GM18507 (cell line): ENCODE measurements at regions not wholly inside any gene's neighbourhood (a gene's known extent, or its start where the extent isn't known, plus 50 kb on each side); places are given as distances from the start of the nearest gene placed in this dataset.

Experiments
- DNase-seq: peaks from one replicate; pipeline ENCODE4 v3.0.0; 2011; ENCODE audit warnings: low read depth; ENCODE audit not compliant: insufficient read length; ENCODE audit errors: extremely low spot score
- FAIRE-seq: peaks from 2 replicates; lab custom pipeline; 2011; peaks lifted over from hg19 to GRCh38; lab: Jason Lieb, UNC

DNA sequence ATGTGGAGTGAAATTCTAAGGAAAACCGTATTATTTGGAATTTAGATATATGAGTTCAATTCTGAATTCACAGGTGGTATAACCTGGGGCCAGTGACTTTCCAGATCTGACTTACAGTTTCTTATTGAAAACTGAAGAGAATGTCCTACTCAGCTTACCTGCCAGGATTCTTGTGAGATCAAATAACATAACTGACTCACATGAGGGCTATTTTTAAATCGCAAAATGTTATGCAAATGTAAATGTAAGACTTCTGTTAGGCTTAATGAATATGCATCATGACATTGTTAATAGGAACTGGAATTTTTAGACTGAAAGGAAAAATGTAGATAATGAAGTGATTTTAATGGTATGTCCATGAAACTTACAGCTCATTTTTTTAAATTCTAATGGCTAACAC is 1142.1 kb downstream of the FLRT2 start:
- FAIRE-seq, result no peak
- DNase-seq, result no peak

DNA sequence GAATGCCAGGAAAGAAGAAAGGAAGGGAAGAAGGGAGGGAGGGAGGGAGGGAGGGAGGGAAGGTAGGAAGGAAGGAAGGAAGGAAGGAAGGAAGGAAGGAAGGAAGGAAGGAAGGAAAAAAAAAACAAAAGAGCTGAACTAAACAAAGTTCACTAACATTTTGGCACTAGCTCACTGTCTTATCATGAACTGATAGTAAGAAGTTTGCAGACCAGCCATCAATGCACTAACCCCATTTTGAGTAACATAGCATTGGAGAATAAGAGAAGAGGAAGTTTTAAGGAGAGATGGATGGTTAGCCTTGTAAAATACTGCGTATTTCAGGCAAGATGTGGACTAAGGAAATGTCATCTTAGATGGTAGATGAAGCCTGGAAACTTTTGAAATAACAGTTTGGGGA is 1136.0 kb downstream of the FLRT2 start:
- FAIRE-seq, result no peak
- no peak for DNase-seq

DNA sequence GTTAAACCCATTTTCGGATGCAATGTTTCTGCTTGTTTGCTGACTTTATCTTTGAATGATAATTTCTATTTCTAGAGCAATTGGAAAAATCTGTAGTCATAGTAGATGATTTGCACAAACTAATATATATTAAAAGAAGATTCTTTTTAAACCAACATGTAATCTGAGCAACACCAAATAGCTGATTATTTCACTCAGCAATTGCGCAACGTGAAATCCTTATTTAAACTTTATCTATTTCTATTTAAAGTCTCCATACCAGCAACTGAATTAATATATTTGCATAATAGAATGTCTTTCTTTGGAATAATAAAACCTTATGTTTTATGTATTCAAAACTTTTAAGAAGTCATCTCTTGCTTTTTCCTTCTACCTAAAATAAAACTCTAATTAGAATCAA is 1132.4 kb downstream of the FLRT2 start:
- no peak for FAIRE-seq

DNA sequence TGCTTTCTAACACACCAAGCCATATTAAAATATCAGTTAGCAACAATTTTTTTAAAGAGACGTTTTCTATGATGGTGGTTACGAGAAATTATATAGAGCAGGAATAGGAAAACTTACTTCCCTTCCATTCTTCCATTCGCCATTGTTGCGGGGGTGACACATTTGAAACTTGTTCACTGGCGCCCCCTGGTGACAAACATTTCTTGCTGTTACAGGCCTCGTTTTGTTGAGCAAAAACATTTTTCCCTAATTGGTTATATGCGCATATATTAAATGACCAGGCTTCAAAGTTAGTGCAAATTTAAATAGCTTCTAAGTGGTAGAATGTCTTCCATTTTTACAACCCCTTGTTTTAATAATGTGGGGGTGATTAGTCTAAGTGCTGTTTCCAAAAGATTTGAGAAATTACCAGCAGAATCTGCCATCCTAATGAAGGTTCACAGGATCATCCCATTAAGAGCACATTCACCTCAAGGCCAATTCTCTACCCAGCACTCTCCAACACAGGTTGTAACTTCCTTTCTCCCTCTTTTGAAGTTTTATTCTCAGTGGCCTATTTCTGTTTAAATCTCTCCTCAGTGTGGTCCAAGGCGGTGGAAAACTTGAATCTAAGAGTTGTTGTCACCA is 1124.7 kb downstream of the FLRT2 start:
- DNase-seq (no peak), FAIRE-seq (no peak)

More for the DNA sequence above, 1132.4 kb downstream of the FLRT2 start:
- no peak for DNase-seq

DNA sequence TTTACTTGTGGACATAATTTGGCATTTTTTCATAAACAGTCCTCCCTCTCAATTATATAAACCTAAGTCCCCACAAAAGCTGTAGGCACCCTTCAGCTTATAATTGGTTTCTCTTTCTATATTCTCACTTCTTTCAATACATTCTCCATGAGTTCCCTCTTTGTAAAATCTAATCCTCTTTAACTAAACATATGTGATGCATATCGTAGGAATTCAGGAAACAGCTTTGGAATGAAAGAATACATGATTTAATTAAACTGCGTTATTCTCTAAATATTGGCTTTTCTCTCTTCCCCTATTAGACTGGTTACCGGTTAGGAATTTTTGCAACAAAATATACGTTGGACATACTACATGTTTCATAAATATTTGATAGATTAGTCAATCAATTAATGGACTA is 1122.6 kb downstream of the FLRT2 start:
- FAIRE-seq, result no peak

DNA sequence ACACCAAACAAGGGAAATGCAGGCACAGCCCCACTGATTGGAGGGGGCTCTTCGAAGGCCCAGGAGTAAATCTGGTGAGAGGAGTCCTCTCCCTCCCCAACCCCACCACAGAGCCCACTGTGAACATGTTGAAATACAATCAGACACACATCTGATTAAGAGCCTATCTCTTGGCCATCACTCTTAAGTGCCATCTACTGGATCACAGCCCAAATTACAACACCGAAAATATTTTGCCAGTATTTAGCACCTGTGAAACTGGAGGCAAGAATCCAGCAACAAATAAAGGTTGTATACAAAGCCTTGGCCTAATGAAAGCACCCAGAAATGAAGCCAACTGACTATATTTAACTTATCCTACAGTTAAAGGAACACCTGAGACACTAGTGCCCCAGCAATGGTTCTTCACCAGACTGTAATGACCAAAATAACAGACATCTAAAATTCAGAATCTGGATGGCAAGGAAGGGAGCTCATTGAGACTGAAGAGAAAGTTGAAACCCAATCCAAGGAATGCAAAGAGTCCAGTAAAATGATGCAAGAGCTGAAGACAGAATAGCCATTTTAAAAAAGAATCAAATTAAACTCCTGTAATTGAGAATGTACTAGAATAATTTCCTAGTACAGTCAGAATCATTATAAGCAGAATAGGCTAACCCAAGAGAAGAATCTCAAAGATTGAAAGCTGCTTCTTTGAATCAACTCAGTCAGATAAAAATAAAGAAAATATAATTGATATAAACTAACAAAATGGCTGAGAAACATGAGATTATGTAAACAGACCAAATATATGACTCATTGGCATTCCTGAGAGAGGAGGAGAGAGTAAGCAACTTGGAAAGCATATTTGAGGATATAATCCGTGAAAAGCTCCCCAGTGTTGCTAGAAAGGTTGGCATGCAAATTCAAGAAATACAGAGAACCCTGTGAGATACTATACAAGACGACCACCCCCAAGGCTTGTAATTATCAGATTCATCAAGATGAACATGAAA is 1117.0 kb downstream of the FLRT2 start:
- DNase-seq, result no peak
- FAIRE-seq, result no peak

More for the DNA sequence above, 1122.6 kb downstream of the FLRT2 start:
- no peak for DNase-seq

DNA sequence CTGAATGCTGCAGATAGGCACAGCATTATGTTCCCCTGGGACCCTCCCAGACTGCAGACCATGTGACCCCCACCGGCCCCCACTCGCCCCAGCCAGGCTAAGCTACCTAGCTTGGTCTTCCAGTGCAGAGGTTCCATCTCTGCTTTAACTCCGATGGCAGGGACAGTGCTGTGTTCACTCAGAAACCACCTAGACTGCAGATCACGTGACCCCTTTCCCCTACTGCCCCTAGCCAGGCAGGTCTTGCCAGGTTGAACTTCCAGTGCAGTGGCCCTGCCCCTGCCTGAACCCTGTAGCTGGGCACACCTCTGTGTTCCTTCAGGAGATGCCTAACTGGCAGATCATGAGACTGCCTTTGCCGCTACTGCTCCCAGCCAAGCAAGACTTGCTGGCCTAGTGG is 1116.2 kb downstream of the FLRT2 start:
- FAIRE-seq, result no peak
- DNase-seq, result no peak

DNA sequence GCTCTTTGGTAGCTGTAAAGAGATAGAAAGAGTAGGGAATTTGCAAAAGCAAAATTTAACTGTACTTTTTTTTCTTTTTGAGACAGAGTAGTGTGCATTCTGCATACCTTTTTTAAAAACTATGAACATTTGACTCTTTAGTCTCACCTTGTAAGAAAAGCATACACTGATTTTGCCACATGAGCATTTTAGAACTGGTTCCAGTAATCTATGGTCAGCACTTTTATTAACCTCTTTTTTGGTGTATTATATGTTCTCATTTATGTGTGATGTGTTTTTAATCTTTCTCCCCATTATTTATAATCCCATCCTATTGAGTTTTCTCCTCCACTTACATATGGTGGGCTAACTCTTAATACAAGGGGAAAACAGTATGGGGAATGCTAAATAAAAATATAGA is 1111.4 kb downstream of the FLRT2 start:
- DNase-seq (no peak), FAIRE-seq (no peak)

DNA sequence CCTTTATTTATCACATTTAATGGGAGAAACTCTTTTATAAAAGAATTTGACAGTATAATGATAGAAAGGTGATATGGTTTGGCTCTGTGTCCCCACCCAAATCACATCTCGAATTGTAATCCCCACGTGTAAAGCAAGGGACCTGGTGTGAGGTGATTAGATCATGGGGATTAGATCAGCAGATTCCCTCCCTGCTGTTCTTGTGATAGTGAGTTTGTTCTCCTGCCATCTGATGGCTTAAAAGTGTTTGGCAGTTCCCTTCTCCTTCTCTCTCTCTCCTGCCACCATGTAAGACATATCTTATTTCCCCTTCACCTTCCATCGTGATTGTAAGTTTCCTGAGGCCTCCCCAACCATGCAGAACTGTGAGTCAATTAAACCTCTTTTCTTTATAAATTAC is 1110.3 kb downstream of the FLRT2 start:
- DNase-seq (no peak), FAIRE-seq (no peak)

DNA sequence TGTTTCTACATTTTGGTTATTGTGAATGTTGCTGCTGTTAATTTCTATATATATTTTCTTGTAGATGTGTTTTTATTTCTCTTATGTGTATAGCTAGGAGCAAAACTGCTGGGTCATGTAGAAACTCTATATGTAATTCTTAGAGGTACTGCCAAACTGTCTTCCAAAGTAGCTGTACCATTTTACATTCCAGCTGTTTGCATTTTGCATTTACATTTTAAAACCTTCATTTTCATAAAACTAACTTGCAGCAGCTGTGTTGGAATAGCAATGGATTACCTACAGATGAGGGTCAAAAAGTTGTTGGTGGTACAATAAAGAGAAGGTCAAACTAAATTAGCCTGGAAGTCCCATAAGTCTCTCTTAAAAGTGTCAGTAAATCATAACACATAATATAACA is 1109.7 kb downstream of the FLRT2 start:
- DNase-seq (no peak), FAIRE-seq (no peak)

DNA sequence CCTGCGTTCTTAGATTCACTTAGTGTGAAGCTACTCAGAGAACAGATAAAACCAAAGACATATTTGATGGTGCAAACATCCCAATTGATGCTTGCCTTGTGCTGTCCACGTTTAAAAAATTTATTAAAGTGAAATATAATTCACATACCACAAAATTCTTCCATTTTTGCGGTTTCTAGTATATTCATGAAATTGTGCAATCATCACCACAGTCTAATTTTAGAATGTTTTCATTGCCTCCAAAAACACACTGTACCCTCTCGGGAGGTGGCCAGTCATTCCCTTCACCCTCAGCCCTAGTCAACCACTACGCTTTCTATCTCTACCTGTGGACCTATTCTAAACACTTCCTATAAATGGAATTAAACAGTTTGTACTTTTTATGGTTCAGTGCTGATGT is 1109.2 kb downstream of the FLRT2 start:
- DNase-seq, result no peak
- FAIRE-seq, result no peak

DNA sequence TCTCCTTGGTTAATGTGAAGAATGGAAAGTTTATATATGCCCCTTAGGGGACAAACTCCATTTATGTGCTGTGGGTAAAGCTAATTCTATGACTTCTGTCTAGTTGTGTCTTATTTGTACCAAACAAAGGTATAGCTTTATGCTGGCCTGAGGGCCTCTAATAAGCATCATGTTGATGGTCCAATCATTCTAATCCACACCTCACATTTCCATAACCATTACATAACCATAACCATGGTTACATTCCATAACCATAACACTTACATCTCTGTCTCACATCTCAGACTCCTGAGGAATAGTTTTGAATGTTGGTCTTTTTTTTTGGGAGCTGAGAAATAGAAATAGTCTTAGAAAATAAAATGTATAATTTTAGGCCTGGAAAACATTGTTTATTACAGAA is 1097.1 kb downstream of the FLRT2 start:
- FAIRE-seq (no peak), DNase-seq (no peak)

DNA sequence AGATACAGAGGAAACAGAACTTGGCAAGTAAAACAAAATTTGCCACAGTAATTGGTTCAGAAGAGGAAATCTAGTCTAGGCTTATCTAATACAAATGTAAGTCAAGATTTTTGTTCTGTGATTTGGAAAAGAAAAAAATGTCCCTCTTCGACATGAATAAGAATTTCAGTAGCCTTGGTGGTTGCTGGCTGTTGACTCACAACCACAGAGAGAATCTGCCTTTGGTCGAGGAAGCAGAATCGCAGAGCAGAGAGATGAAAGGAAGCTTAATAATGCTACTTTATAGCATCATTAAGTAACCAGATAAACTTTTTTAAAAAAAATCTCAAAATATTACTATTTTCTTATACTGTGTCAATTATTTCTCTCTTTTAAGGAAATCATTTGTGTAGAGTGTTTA is 1096.6 kb downstream of the FLRT2 start:
- DNase-seq, result no peak
- FAIRE-seq, result no peak

DNA sequence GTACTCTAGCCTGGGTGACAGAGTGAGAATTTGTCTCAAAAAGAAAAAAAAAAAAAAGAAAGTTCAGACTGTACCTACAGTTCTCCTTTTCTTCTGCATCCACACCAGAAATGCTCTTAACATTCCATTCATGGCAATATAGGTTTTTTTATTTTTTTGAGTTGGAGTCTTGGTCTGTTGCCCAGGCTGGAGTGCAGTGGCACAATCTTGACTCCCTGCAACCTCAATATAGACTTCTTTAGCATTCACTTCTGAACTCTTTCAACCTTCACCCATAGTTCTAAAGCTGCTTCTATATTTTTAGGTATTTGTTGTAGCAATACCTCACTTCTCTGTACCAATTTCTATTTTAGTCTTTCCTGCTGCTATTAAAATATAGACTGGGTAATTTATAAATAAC is 1095.7 kb downstream of the FLRT2 start:
- no peak for FAIRE-seq

DNA sequence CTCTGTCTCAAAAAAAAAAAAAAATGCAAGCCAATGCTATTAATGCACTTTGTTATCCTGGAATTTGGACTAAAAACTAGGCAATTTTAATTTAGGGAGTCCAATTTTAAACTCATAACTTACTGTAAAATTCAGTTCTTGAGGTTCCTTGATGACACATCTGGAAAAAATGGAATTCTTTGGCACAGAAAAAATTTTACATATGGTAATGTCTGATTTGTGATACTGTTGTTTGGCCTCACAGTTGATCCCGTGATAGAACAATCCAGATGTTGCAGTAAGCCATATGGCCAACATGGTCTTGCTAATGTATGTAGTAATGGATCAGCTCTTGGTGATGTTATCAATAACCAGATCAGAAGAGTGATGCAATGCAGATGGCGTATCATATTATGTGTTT is 1089.8 kb downstream of the FLRT2 start:
- FAIRE-seq (no peak), DNase-seq (no peak)

More for the DNA sequence above, 1095.7 kb downstream of the FLRT2 start:
- no peak for DNase-seq

DNA sequence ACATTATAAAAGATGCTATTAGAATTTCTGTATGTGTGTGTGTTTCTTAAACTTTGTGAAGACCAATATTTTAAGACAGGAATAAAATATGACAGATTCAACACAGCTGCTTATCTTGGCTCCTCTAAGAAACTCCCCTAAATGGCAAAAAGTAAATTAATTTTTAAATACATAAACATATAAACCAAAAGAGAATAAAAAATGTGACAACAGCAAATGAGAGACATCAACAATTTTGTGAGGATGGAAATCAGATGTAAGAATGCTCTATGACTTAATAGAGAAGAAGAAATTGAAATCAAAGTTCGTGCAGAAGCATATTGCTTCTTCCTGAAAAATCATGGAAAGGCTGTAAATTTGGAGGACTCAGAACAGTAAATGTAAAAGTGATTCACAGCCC is 1083.8 kb downstream of the FLRT2 start:
- DNase-seq (no peak), FAIRE-seq (no peak)

DNA sequence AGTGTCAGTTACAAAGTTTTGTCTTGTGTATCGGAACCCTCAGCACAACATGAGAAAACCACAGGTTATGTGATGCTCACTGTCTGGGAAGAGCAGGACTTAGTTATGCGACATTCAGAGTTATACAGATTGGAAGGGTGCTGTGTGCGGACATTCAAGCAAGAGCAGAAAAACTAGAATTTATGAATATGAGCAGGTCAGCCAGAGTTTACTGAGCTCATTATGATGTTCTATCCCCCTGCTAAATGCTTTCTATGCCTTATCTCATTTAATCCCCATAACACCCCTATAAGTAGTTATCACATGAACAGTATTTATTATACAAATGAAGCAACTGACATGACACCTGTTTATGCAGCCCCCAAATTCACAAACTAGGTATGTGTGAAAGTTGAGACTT is 1083.2 kb downstream of the FLRT2 start:
- FAIRE-seq (no peak), DNase-seq (no peak)

DNA sequence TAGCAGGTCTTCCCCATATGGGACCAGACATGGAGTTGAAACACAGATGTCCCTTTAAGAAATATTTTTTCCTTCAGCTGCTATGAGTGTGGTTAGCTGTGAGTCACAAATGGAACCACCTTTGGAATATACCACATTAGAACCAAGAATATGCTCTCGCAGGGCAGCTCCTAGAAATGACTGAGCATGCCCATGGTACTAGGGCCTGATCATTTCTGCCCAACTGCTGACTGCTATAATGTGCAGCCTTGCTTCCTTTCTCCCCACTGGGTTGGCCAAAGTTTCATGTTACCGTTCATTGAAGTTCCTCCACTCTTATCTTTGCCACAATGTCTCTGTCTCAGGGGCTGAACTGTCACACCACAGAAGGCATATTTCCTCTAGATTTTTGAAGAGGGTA is 1074.6 kb downstream of the FLRT2 start:
- DNase-seq (no peak), FAIRE-seq (no peak)

DNA sequence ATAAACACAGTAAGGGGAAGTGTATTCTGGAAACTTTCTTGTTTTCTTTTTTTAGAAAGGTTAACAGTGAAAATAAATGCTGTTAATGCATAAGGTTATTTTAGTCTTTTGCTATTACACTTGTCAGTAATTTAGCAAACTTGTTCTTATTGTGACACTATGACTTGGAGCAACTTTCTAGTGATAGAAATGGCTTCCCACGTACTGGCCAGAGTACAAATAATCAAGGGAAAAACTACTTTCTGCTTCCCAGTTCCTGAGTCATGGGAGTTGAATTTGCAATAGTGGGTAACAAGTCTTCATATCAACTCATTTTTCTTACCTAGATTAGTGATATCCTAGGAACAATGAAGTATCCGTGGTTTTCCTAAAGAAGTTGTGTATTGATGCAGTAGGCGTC is 1072.3 kb downstream of the FLRT2 start:
- no peak for FAIRE-seq
- no peak for DNase-seq

DNA sequence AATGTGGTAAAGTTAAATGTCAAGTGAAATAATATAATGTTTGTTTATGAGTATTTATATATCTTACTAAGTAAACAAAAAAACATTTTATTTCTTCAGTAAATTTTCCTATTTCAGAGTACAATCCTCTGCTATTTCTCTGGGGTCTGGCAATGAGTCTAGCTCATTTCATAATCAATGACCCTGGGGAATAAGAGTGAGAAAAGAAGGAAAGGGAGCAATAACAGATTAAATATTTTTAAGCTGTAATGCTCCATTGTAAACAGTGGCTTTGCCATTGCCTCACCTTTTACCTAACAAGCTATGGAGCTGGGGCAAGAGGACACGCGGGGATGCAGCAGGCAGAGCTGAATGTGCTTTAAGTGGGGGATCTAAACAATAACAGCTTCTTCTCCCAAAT is 1071.9 kb downstream of the FLRT2 start:
- no peak for DNase-seq
- FAIRE-seq, result no peak

DNA sequence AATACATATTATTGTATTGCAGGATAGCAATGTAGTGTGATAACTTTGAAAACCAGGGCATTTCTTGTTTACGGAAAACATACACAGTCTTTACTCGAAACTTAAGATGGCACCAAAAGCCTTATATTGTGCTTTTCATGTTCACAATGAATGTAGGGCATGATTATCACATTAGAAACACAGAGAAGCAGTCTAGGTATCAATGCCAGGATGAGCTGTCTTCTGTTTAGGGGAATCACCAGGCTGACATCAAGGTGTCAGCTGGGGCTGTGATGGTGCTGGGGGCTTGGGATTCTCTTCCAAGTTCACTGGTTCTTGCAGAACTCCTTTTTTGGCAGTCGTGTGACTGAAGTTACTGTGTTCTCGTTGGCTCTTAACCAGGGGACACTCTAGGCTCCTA is 1067.3 kb downstream of the FLRT2 start:
- FAIRE-seq (no peak), DNase-seq (no peak)
